Epithelial cell of prostate (primary cell): ENCODE measurements at regions not wholly inside any gene's neighbourhood (a gene's known extent, or its start where the extent isn't known, plus 50 kb on each side); places are given as distances from the start of the nearest gene placed in this dataset.

Source experiments
- DNase-seq: peaks from one replicate; pipeline ENCODE4 v3.0.0-alpha.2; 2011; ENCODE audit warnings: low read depth, low spot score
- H3K27ac ChIP-seq: fragments of 450-650 bp; 2 replicates; pipeline ENCODE4 v1.5.1; 2017; ENCODE audit warnings: mild to moderate bottlenecking

DNA sequence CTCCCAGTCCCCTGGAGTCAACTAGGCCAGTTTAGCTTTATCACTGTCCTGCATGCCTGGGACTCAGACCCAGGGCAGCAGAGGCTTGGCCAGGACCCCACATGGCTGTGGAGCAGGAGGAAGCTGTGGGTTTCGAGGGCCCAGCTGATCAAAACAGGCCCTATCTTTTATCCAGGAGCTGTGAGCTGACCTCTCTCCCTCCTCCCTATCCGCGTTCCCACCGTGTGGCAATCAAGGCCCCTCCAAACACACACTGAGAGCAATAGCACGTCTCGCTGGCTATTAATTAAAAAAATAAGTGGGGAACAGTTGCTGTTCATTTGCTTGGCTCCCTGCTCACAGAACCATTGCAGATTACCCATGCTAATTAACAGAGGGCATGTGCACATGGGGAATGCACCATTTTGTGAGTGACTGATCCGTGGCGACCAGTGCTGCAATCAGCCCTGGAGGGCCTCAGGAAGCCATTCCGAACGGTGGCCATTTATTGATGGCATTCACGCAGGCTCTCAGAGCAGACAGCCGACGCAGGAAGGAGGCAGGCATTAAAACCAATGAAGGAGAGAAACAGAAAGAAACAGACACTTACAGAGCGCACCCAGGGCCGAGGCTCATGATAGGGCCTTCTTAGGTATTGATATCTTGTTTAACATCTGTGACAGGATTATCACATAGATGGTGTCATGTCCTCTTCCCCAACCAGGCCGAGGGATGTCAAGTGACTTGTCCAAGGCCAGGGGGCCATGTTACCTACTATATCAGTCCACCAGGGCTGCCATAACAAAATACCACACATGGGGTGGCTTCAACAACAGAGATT, 157.1 kb downstream of the KATNIP start:
- no peak overlapping the region for H3K27ac ChIP-seq
- DNase-seq = no peak

DNA sequence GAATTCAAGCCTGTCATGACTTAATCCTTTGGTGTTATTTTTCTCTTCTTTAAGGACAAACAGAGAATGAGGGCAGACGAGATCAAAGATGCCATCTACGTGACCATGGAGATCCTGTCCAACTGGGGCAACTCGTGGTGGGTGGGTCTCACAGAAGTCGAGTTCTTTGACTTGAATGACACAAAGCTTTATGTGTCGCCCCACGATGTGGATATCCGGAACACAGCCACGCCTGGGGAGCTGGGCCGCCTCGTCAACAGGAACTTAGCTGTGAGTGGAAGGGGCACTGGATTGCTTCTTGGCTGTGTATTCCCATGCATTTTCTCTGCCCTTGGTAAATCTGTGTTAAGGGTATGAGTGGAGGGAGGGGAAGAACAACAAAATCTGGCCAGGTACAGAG, 158.7 kb downstream of the KATNIP start:
- H3K27ac ChIP-seq = no peak overlapping the region
- DNase-seq = no peak

DNA sequence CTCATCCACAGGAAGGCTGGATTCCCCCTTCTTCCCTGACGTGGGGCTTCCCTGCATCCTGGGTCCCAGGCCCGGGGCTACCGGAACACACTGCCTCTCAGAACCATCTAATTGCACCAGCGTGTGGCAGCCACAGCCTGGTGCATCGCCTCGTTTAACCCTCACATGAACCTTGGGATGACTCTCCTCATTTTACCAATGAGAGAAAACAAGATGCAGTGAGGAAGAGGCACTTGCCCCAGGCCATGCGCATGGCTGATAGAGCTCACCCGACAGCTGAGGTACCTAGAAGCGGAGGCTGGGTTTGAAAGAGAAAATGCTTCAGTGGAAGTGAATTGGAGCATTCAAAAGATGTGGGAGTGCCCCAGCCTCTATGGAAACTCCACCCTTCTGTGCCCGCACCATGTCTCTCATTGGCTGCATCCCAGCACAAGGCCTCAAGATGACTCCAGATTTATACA, 162.3 kb downstream of the KATNIP start:
- DNase-seq = no peak
- no peak overlapping the region for H3K27ac ChIP-seq

DNA sequence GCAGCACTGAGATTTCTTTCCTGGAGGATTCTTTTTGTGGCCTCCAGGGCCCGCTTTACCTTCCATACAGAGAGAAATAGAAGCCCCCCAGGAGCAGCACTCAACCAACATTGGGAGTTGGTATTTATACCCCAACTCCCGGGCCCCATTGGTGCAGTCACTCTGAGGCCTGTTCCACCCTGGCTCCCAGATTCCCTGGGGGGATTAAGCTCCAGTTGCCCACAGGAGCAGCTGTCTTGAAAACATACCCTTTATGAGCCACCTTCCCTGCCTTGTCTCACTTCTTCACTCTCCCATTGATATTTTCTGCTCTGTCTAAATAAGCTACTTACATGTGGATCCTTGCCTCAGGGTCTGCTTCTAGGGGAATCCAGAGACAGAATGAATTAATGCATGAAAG, 167.8 kb downstream of the KATNIP start:
- DNase-seq = no peak
- H3K27ac ChIP-seq = no peak overlapping the region

DNA sequence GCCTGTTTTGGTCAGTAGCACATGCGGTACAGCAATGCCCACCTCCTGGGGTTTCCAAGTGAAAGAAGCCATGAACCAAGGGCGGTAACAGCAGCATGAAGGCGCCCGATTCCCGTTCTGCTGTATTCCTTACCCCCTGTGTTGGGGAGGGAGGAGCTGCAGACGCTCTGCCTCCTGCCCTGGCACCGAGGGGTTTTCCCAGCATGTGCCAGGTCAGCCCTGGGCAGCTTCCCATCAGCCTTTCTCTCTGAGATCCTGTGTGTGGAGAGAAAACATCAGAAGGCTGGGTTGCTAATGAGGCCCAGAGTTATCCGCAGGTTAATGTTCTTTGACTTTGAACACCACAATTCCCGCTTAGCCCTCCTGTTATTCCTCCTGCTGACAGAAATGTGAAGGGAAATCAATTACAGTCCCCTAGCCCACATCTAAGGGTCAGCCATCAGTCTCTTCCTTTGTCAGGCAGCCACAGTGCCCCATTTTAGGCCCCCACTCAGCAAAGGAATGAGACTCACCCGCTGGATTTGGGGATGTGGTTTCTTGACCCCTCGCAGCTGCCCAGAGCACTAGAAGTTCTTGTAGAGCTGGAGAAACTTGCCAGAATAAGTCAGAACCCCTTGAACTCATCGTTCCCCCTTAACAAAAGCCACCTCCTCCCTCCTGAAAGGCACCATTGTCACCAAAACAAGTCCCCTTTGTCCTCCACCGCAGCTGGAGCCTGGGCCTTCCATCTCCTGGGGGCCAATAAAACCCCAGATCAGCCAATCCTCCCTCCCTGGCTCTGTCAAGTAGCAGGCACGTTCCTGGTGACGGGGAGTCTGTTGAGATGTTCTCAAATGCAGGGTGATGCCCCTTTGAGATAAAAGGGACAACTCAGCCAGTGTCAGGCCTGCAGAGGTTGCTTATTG, 168.5 kb downstream of the KATNIP start:
- no peak for DNase-seq
- no peak overlapping the region for H3K27ac ChIP-seq

DNA sequence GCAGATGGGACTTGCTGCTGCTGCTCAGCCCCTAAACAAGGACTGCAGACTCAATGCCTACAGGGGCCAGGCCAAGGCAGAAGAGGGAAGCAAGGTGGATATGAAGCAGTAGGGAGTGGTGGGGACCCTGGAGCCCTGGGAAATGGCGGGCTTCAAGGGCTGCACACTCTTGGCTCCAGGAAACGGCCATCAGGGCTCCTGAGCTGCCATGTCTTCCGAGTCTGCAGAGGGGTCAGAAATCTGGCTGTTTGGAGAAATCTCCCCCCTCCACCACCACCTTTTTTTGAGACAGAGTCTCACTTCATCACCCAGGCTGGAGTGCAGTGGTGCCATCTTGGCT, 169.1 kb downstream of the KATNIP start:
- DNase-seq = no peak
- H3K27ac ChIP-seq = no peak overlapping the region

DNA sequence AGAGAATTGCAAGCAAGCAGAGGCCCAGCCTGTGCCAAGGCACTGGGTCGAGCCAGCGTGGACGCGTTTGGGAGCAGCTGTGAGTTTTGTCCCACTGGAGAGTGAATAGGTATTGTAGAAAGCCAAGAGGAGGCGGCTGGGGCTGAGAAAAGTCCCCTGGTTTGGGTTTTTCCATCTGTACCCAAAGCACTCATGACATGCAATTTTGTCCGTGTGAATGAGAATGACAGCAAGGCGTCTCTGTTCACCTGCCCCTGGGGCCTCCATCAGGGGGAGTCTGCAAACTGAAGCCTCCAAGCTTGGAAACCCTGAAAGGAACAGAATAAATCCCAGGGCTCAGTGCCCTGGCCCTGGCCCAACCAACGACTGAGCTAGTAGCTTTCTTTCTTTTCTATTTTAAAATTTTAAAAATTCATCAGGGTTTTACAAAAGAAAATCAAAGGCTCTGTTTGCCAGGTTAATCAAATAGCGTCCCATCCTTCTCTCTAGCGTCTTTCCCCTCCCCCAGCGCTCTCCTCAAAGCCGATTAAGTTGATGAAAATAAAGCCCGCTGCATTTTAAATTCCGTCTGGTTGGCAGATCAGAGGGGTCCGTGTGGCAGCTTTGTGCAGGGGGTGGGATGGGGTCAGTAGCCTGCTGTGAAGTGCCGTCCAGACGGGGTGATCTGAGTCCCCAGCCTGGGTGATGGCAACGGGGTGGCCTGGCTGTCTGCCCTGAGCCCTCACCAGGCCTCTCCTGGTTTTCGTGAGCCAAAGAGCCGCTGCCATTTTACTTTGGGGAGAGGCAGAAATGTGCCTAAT, 171.0 kb downstream of the KATNIP start:
- DNase-seq = no peak
- no peak overlapping the region for H3K27ac ChIP-seq

DNA sequence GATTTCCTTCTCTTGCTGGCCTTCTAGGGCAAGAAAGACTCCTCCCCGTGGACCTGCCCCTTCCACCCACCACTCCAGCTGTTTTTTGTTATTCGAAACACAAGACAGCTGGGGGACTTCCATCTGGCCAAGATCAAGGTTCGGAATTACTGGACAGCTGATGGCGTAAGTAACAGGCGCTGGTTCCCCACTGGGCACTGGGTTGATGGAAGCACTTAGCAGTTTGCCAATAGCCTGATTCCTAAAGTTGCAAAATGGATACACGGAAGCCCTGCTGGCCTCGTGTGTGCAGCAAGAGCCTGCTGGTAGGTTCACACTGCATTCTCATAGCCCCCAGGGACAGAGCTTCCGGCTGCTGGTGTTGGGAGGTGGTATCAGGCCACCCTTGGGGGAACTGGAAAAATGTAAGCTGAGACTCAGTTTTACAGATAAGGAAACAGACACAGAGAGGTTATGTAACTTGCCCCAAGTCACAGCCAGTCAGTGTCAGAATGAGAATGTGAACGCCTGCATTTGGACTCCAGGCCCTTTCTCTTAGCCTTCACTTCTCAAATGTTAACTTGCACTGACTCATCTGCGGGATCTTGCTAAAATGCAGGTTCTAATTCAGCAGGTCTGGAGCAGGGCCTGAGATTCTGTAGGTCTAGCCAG, 171.7 kb downstream of the KATNIP start:
- no peak for DNase-seq
- no peak overlapping the region for H3K27ac ChIP-seq

DNA sequence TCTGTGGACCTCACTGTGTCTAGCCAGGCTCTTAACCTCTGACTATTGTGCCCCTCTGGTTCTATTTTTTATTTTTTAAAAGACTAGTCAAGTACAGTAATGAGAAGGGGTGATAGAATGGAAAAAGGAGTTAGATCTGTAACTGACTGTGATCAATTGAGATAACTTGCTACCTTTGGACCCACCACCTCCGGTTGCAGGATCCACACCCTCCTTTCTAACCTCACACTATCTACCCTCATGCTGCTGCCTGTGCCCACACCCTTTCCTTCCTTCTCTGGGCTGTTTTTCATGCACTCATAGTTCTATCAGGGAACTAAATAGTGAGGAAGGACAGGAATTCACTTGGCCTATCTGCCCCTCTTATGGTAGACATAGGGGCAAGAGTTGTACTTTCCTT, 172.3 kb downstream of the KATNIP start:
- no peak for DNase-seq
- no peak overlapping the region for H3K27ac ChIP-seq

DNA sequence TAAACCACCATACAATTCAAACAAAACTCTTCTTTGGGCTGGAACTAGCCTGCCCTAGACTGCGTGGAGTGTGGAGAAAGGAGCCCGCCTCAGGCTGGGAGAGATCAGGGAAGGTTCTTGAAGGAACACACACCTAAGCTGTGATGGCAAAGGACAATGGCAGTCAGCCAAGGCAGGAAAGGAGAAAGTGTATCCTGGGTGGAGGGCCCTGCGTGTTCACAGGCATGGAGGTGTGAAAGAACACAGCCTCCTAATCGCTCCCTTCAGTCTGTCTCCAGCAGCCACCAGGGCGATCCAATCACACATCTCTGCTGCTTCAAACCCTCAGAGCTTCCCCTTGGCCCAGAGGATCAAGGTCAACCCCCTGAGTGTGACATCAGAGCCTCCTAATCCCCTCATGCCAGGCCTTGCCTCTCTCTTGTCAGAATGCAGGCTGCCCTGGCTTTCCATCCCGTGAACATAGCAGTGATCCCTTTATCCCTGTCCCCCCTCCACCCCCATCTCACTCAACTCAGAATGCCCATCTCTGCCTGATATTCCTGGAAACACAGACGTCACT, 173.0 kb downstream of the KATNIP start:
- H3K27ac ChIP-seq = no peak overlapping the region
- DNase-seq = no peak

DNA sequence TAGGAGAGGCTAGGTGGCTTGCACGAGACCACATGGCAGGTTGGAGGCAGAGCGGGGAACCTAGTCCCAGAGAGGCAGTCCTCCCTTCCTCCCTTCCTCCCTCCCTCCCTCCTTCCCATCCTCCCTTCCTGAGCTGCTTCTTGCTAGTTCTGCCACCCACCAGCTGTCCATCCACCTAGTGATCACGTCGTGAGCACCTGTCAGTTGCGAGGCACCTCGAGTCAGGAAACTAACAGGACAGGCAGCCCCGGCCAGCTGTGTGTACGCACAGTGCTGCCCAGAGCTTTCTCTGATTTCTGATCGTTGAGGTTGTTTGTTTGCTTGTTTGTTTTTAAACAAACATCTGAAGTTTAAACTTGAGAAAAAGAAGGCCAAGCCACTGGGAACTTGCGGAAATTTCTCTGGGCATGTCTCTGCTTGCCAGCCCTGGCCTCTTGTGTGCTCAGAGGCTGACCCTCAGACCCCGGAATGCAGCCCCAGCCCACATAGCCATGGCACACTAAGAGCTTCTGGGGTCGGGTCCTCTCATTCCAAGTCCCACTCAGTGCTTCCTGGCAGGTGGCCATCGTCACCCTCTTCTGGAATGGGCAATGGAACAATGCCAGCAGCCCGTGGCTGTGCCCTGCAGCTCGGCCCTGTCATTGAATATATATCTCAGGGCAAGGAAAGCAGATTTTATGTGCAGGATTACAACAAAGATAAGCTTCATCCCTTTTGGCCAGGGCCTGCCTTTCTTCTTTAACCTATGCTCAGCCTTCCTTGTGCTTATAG, 174.0 kb downstream of the KATNIP start:
- DNase-seq = no peak
- no peak overlapping the region for H3K27ac ChIP-seq

DNA sequence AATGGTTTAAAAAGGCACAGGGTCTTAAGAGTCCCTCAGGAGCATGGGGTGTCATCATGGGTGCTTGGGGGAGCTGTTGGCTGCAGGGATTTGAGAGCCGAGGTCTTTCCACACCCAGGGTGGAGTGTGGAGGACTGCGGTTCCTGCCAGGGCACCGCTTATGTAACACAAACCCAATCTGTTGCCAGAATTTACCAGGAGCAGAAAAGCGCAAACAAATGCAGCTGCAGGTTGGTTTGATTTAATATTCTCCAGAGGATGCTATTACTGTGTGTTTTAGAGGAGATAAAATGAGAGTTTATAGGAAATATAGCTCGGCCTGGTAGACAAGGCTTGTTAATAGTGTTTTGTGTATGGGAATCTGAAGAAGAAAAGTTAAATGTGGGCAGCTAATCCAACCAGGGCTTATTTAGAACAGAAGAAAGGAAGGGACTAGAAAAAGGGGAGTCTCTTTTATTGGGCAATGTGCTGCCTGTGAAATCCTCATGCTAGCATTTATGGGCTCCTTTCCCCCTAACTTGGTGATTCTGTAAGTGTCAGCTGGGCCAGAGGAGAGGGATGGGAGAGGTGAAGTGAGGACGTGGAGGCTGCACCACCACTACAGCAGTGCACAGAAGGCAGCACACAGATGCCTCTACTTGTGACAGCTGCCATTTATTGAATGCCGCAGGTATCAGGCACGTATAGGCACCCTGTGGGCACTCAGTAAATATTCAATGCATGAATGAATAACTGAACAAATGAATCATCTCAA, 174.7 kb downstream of the KATNIP start:
- DNase-seq = no peak
- H3K27ac ChIP-seq = no peak overlapping the region

DNA sequence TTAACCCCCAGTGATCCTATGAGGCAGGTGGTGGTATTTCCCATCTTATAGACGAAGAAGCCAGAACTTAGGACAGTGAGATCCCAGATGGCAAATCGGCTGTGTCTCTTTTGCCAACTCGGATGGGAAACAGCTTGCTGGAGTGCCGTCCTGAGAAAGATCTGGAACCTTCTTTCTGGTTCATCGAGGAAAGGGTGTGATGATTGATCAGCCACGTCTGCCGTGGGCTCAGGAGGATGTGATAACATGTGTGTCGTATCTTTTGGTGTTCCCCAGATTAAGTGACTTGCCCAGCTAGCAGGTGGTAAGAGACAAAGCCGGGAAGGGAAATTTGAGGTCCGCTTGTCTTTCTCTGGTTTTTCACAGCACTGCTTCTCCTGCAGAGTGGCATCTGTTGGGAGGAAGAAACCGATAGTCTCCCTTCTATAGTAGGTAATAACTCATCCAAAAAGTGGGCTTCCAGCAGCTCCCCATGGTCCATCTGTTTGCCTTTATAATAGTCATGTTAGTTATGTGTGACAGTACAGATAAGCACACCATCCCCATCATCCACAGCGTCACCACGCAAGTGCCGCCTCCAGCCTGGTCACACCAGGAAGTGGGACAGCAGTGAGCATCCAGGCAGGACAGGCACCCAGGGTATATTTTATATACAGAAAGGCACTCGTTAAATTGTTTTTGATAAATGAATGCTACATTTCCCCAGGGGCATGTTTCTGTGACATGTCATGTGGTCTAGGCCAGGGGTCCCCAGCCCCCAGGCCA, 175.5 kb downstream of the KATNIP start:
- DNase-seq = no peak
- H3K27ac ChIP-seq = no peak overlapping the region

DNA sequence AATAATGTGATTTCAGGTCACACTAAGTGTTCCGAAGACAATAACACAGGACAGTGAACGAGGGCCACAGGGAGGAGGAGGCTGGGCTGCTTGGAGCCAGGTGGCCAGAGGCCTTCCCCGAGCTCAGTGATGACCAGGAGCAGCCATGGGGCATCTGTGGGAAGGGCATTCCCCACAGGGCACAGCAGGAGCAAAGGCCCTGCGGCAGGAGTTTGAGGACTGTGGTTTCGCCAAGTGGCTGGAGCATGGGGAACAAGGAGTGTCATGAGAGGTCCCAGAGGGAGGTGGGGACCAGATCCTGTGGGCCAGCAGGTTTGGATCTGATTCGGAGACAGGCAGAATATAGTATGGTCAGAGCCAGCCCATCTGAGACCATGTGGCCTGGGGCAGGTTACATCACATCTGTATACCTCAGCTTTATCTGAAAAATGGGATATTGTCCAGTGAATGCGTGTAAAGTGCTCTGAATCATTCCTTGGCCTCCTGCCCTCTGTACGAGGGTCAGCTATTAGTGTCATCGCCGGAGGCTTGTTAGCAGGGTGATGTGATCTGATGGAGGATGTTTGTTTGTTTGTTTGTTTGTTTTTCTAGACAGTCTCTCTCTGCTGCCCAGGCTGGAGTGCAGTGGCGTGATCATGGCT, 176.8 kb downstream of the KATNIP start:
- no peak overlapping the region for H3K27ac ChIP-seq
- DNase-seq = no peak

DNA sequence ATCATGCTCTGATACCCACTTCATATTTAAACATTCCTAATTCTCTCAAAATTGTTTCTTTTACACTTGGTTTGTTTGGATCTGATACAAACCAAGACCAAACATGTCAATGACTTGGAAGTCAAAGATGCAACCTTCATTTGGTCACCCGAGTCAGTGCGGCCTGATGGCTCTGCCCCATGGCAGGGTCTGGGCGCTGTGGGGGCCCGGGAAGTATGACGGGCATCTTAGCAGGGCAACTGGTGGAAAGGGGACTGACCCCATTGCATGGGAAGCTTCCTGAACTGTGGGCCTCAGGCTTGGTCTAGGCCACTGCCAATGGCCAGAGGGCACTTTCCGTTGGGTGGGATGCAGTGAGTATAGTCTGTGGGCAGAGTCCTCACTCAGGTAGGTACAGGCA, 178.0 kb downstream of the KATNIP start:
- no peak overlapping the region for H3K27ac ChIP-seq
- no peak for DNase-seq

DNA sequence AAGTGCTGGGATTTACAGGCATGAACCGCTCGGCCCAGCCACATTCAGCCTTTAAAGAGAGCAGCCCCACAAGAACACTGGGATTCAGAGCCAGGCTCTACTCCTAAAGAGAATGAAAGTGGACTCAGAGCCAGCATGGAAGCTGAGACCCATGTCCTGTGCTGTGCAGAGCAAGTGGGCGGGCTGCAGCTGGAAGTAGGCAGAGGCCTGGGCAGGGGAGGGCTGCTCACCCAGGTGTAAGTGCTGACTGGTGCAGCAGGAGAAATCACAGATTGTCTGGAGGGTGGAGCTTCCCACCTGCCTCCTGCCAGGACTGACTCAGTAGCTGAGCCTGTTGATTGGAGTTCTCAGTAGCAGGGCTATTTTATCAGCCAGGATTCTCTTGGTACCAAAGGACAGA, 178.7 kb downstream of the KATNIP start:
- H3K27ac ChIP-seq = no peak overlapping the region
- no peak for DNase-seq
